K562 (cell line): ENCODE measurements at regions not wholly inside any gene's neighbourhood (a gene's known extent, or its start where the extent isn't known, plus 50 kb on each side); places are given as distances from the start of the nearest gene placed in this dataset.

Experiments used
- ATAC-seq: fragments of 200-7000 bp; cut with Tn5 transposase; 3 replicates; pipeline ENCODE4 v1.9.1; 2020; ENCODE audit warnings: moderate library complexity
- BruUV-seq: library from RNA; stranded (reverse); fragments of 400-500 nt; replicated peaks from 2 replicates; lab custom pipeline; 2021; lab: Mats Ljungman, UMichigan
- CTCF ChIA-PET: fragments of 300-600 bp; formaldehyde crosslinking; extraction: SDS; loops from one replicate; lab custom pipeline; 2021; ENCODE audit warnings: low intra/inter-chr PET ratio; lab: Yijun Ruan, JAX
- POLR2A ChIA-PET: fragments of 300-600, 350-650 bp; sonication (Branson Sonifier 250); formaldehyde crosslinking; extraction: SDS; loops from one replicate; lab custom pipeline; 2021; ENCODE audit warnings: antibody characterized with exemption, inconsistent platforms; lab: Yijun Ruan, JAX
- DNase-seq, 4 experiments: peaks; one replicate each; pipeline versions ENCODE4 v3.0.0 to v3.0.0-alpha.2; 2011 to 2018; ENCODE audit warnings: low spot score in 3 of 4, mixed read lengths in 3 of 4; ENCODE audit errors: extremely low read depth in 1 of 4
- FAIRE-seq: peaks from 2 replicates; lab custom pipeline; 2011; peaks lifted over from hg19 to GRCh38; lab: Jason Lieb, UNC
- H2AFZ ChIP-seq: 2 replicates; pipeline ENCODE4 v1.6.0; 2011; ENCODE audit warnings: low read depth, low read length, control low read depth, inconsistent platforms
- H3K27ac ChIP-seq: fragments of 200-600 bp; 3 replicates; pipeline ENCODE4 v1.8.0; 2011; ENCODE audit warnings: low read depth, mild to moderate bottlenecking, control low read depth, inconsistent platforms, low read length, moderate library complexity, mixed read lengths; ENCODE audit errors: extremely low read depth
- H3K27me3 ChIP-seq, 2 experiments: fragments of 300-600 bp in 1 of 2; 2 replicates in 1 of 2; 3 replicates in 1 of 2; pipeline versions ENCODE4 v1.6.0 to v1.8.0; 2011; ENCODE audit warnings: inconsistent platforms in 2 of 2, low read length in 2 of 2, mild to moderate bottlenecking in 1 of 2, mixed read lengths in 1 of 2, moderate library complexity in 1 of 2; ENCODE audit not compliant: control insufficient read depth in 2 of 2, insufficient read depth in 2 of 2
- H3K36me3 ChIP-seq: fragments of 300-600 bp; 3 replicates; pipeline ENCODE4 v1.8.0; 2011; ENCODE audit warnings: mild to moderate bottlenecking, low read length, inconsistent platforms; ENCODE audit not compliant: control insufficient read depth, insufficient read depth
- H3K4me1 ChIP-seq, 2 experiments: fragments of 200-600 bp in 1 of 2; replicated peaks in 1 of 2; 2 replicates in 1 of 2; 3 replicates in 1 of 2; pipeline versions ENCODE4 v1.5.1 to v1.8.0; 2011; ENCODE audit warnings: inconsistent platforms in 2 of 2, low read length in 2 of 2, mild to moderate bottlenecking in 1 of 2, mixed read lengths in 1 of 2, moderate library complexity in 1 of 2; ENCODE audit not compliant: control insufficient read depth in 2 of 2, insufficient read depth in 2 of 2
- H3K4me2 ChIP-seq: 2 replicates; pipeline ENCODE4 v1.6.1; 2011; ENCODE audit warnings: low read length, control low read depth, inconsistent platforms, mixed read lengths; ENCODE audit not compliant: insufficient read depth
- H3K4me3 ChIP-seq: fragments of 200-600 bp; sonication (generic), shearing (Covaris generic); 2 replicates; pipeline ENCODE4 v1.5.1; 2016; ENCODE audit warnings: control low read depth, inconsistent platforms
- H3K79me2 ChIP-seq: fragments of 200-600 bp; 3 replicates; pipeline ENCODE4 v1.8.0; 2011; ENCODE audit warnings: low read length, inconsistent platforms; ENCODE audit not compliant: control insufficient read depth, insufficient read depth
- H3K9ac ChIP-seq, 2 experiments: 2 replicates each; pipeline versions ENCODE4 v1.6.0 to v1.6.1; 2011; ENCODE audit warnings: low read depth in 2 of 2, low read length in 2 of 2, control low read depth in 1 of 2, inconsistent platforms in 1 of 2, mild to moderate bottlenecking in 1 of 2, mixed read lengths in 1 of 2; ENCODE audit not compliant: insufficient read depth in 1 of 2
- H3K9me1 ChIP-seq: one replicate; pipeline ENCODE4 v1.6.0; 2011; ENCODE audit warnings: inconsistent platforms, mild to moderate bottlenecking, low read length, moderate library complexity; ENCODE audit not compliant: control insufficient read depth, insufficient read depth
- H3K9me3 ChIP-seq: replicated peaks from 2 replicates; pipeline ENCODE4 v1.5.1; 2011; ENCODE audit warnings: low read depth, low read length, inconsistent platforms; ENCODE audit not compliant: control insufficient read depth, insufficient read depth
- H4K20me1 ChIP-seq: replicated peaks from 2 replicates; pipeline ENCODE4 v1.6.1; 2011; ENCODE audit warnings: low read length, inconsistent platforms, mixed read lengths; ENCODE audit not compliant: control insufficient read depth, insufficient read depth
- NRF1 ChIP-seq, 2 experiments: fragments of 450-650 bp; IDR thresholded peaks in 1 of 2; conservative IDR thresholded peaks in 1 of 2; 2 replicates each; pipeline ENCODE4 v1.6.1; 2014; ENCODE audit warnings: mild to moderate bottlenecking in 2 of 2
- POLR3A ChIP-seq: IDR thresholded peaks from 2 replicates; pipeline ENCODE4 v1.6.1; 2011; ENCODE audit warnings: borderline replicate concordance, mild to moderate bottlenecking, moderate library complexity; ENCODE audit not compliant: insufficient read length, insufficient read depth; ENCODE audit errors: extremely low read depth
- TFAM ChIP-seq: fragments of 250-450 bp; sonication (Bioruptor Pico); conservative IDR thresholded peaks from 2 replicates; pipeline ENCODE4 v1.5.0; 2021; ENCODE audit warnings: mild to moderate bottlenecking, moderate library complexity
- ZKSCAN1 ChIP-seq: fragments of 150-350 bp; IDR thresholded peaks from 2 replicates; pipeline ENCODE4 v1.6.1; 2016; ENCODE audit warnings: low read depth, low read length
- WGBS: fragments of 100-300 bp; shearing (Covaris generic); methylation state at CpG from one replicate; pipeline ENCODE4 v1.1.6; 2016; ENCODE audit warnings: low coverage, mixed read lengths; ENCODE audit not compliant: insufficient coverage; ENCODE audit errors: missing lambda C conversion rate; 5-methylcytosine and 5-hydroxymethylcytosine counted together
- in situ Hi-C: fragments of 300-500 bp; cut with MboI; formaldehyde crosslinking; loops from 4 replicates; pipeline ENCODE4 v1.15.0; 2018; ENCODE audit warnings: inconsistent platforms, mixed read lengths
- intact Hi-C: fragments of 100-400 bp; cut with micrococcal nuclease; formaldehyde crosslinking; loops from 2 replicates; pipeline ENCODE4 v1.14.2; 2022

DNA sequence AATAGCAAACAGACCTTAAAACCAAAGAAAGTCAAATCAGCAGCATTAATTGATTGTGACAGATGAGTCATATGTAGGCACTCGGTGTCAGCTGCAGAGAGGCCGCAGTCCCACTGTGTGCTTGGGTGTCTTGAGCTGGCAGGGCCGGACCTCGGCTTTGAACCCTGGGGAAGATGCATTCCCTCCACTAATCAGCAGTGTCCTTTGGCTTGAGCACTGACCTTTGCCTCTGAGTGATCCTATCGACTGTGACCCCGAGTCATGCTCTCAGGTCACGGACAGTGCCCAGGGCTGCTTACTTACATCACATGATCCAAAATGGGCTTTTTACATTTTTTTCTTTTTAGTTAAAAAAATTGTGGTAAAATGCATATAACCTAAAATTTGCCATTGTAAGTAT lies 188.7 kb downstream of the GADD45G start:
- CTCF ChIA-PET, result no interaction called here
- TF ChIP-seq ZKSCAN1 (peak; percentile 74; the same call in 1 of the 2 replicates), POLR3A (no peak)

DNA sequence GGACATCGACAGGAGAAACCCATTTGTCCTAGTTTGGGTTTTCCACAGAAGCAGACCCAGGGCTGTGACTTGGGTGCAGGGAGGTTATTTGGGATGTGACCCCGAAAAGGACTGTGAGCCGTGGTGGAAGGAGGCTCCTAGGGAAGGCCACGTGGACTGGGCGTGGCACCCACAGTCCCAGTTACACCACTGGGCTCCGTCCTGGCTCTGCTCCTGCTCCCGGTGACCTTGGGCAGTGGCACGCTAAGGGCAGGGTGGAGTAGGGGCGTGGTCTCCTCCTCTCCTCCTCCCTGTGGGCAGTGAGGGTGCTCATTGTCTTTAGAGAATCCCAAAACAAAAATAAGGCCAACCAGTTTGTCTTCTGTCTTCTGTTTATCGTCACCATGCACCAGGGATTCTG lies 190.1 kb downstream of the GADD45G start:
- H3K27ac ChIP-seq, result no peak overlapping the region
- POLR2A ChIA-PET, result no interaction called here
- no peak for ATAC-seq
- no peak overlapping the region for H2AFZ ChIP-seq
- 0% methylated on average over 7 of the region's 10 CpGs for WGBS
- H3K9me1 ChIP-seq, result no peaks in the 10 kb centered on the region
- H3K4me1 ChIP-seq, result no peaks in the 10 kb centered on the region
- H3K4me2 ChIP-seq, result no peak overlapping the region
- CTCF ChIA-PET, result no interaction called here
- FAIRE-seq, result no peak
- no peak overlapping the region for H3K9ac ChIP-seq
- in situ Hi-C loops (no loop called here), intact Hi-C loops (no loop called here)
- H3K27me3 ChIP-seq, result peaks cover 0 to 4% of the 10 kb centered on the region in 2 experiments; a peak in 1 of 5 replicates
- no peak overlapping the region for H3K4me3 ChIP-seq
- no TSS peak for BruUV-seq
- TF ChIP-seq NRF1 (conservative IDR thresholded peaks at IDR 0.05 in 1 of 2, IDR thresholded peaks at IDR 0.05 in 1 of 2) (peak in 1 of 2 experiments; percentile 0; a peak in 1 of 4 replicates), TFAM (CRISPR knock-in tag) (no peak)
- no peaks in the 10 kb centered on the region for H3K36me3 ChIP-seq
- peak in 1 of 4 experiments; percentile 5 for DNase-seq
- H3K79me2 ChIP-seq, result no peaks in the 10 kb centered on the region
- H3K9me3 ChIP-seq, result no peaks in the 10 kb centered on the region
- H4K20me1 ChIP-seq, result no peaks in the 10 kb centered on the region

More for the DNA sequence above, 188.7 kb downstream of the GADD45G start:
- H3K79me2 ChIP-seq, result no peaks in the 10 kb centered on the region
- no peaks in the 10 kb centered on the region for H4K20me1 ChIP-seq
- no peak overlapping the region for H2AFZ ChIP-seq
- intact Hi-C loops (no loop called here), in situ Hi-C loops (no loop called here)
- no peaks in the 10 kb centered on the region for H3K9me3 ChIP-seq
- ATAC-seq (no peak), DNase-seq (no peak), FAIRE-seq (no peak)
- no TSS peak for BruUV-seq
- H3K4me1 ChIP-seq, result no peaks in the 10 kb centered on the region
- whole genome bisulfite sequencing, result 1% methylated on average over 7 of the region's 7 CpGs
- no peaks in the 10 kb centered on the region for H3K9me1 ChIP-seq
- H3K27ac ChIP-seq, result no peak overlapping the region
- no peak overlapping the region for H3K4me3 ChIP-seq
- POLR2A ChIA-PET, result interaction anchor here (0.7 kb wide), 1 partner anchor 15 kb away, joined by 3 read pairs; no protein-coding TSS in a partner anchor
- no peak overlapping the region for H3K4me2 ChIP-seq
- no peak overlapping the region for H3K9ac ChIP-seq
- H3K27me3 ChIP-seq, result peaks cover 0 to 4% of the 10 kb centered on the region in 2 experiments; a peak in 1 of 5 replicates
- H3K36me3 ChIP-seq, result no peaks in the 10 kb centered on the region
